ENCODE measurements at regions not wholly inside any gene's neighbourhood (a gene's known extent, or its start where the extent isn't known, plus 50 kb on each side); places are given as distances from the start of the nearest gene placed in this dataset.

GRCh38 chr11:103534959-103535358 lies 425.7 kb downstream of the DYNC2H1 start:
- intact Hi-C loops (cut with micrococcal nuclease; ENCODE audit: unreplicated experiment): no loop called here
- TF ChIP-seq EZH2 (IDR thresholded peaks at IDR 0.05; ENCODE audit: borderline replicate concordance, low read depth, low read length, poor library complexity, severe bottlenecking): no peak
- TF ChIP-seq CTCF (conservative IDR thresholded peaks at IDR 0.05; ENCODE audit: low read depth, low read length): no peak
- BruUV-seq (replicated peaks): no TSS peak

GRCh38 chr11:103536335-103536722 lies 427.1 kb downstream of the DYNC2H1 start:
- peaks cover 22% of the 10 kb centered on the region for H3K4me1 ChIP-seq (ENCODE audit: insufficient read depth, low read length, poor library complexity, severe bottlenecking)
- ChIA-PET POLR2A (ENCODE audit: low non-redundant PET) (no interaction called here), CTCF (interaction anchor here (0.6 kb wide), 1 partner anchor 53 kb away, joined by 3 read pairs; no protein-coding TSS in a partner anchor)
- H3K36me3 ChIP-seq (ENCODE audit: insufficient read depth, low read length, poor library complexity, severe bottlenecking): no peaks in the 10 kb centered on the region
- BruUV-seq (replicated peaks): no TSS peak
- TF ChIP-seq EZH2 (IDR thresholded peaks at IDR 0.05; ENCODE audit: borderline replicate concordance, low read depth, low read length, poor library complexity, severe bottlenecking) (no peak), CTCF (conservative IDR thresholded peaks at IDR 0.05; ENCODE audit: low read depth, low read length) (no peak)
- no peaks in the 10 kb centered on the region for H3K27me3 ChIP-seq (replicated peaks; ENCODE audit: insufficient read depth, low read depth, low read length, poor library complexity)
- no peak overlapping the region for H3K27ac ChIP-seq (ENCODE audit: low read depth, low read length, poor library complexity, severe bottlenecking)
- intact Hi-C loops (cut with micrococcal nuclease; ENCODE audit: unreplicated experiment): no loop called here
- no peak for DNase-seq (ENCODE audit: low spot score)
- H3K4me3 ChIP-seq (ENCODE audit: low read depth, low read length, poor library complexity, severe bottlenecking): no peak overlapping the region
- H3K9me3 ChIP-seq (ENCODE audit: low read depth, low read length, poor library complexity, severe bottlenecking): no peaks in the 10 kb centered on the region

More at GRCh38 chr11:103534959-103535358, 425.7 kb downstream of the DYNC2H1 start:
- ChIA-PET POLR2A (ENCODE audit: low non-redundant PET) (no interaction called here), CTCF (no interaction called here)
- no peaks in the 10 kb centered on the region for H3K9me3 ChIP-seq (ENCODE audit: low read depth, low read length, poor library complexity, severe bottlenecking)
- DNase-seq (ENCODE audit: low spot score): no peak
- H3K4me1 ChIP-seq (ENCODE audit: insufficient read depth, low read length, poor library complexity, severe bottlenecking): peaks cover 22% of the 10 kb centered on the region
- no peak overlapping the region for H3K27ac ChIP-seq (ENCODE audit: low read depth, low read length, poor library complexity, severe bottlenecking)
- no peak overlapping the region for H3K4me3 ChIP-seq (ENCODE audit: low read depth, low read length, poor library complexity, severe bottlenecking)
- no peaks in the 10 kb centered on the region for H3K27me3 ChIP-seq (replicated peaks; ENCODE audit: insufficient read depth, low read depth, low read length, poor library complexity)
- H3K36me3 ChIP-seq (ENCODE audit: insufficient read depth, low read length, poor library complexity, severe bottlenecking): no peaks in the 10 kb centered on the region

GRCh38 chr11:103537904-103538502 lies 428.8 kb downstream of the DYNC2H1 start:
- Histone ChIP-seq H3K27me3 (replicated peaks; ENCODE audit: insufficient read depth, low read depth, low read length, poor library complexity) (no peaks in the 10 kb centered on the region), H3K4me1 (ENCODE audit: insufficient read depth, low read length, poor library complexity, severe bottlenecking) (peaks cover 8% of the 10 kb centered on the region)

More at GRCh38 chr11:103537904-103538502, 428.8 kb downstream of the DYNC2H1 start:
- no peaks in the 10 kb centered on the region for H3K36me3 ChIP-seq (ENCODE audit: insufficient read depth, low read length, poor library complexity, severe bottlenecking)
- BruUV-seq (replicated peaks): no TSS peak
- no peak overlapping the region for H3K27ac ChIP-seq (ENCODE audit: low read depth, low read length, poor library complexity, severe bottlenecking)
- intact Hi-C loops (cut with micrococcal nuclease; ENCODE audit: unreplicated experiment): no loop called here
- POLR2A ChIA-PET (ENCODE audit: low non-redundant PET): no interaction called here
- CTCF ChIA-PET: no interaction called here
- peak; percentile 69 for DNase-seq (ENCODE audit: low spot score)
- no peak for TF ChIP-seq EZH2 (IDR thresholded peaks at IDR 0.05; ENCODE audit: borderline replicate concordance, low read depth, low read length, poor library complexity, severe bottlenecking)
- TF ChIP-seq CTCF (conservative IDR thresholded peaks at IDR 0.05; ENCODE audit: low read depth, low read length): peak; percentile 88
- H3K9me3 ChIP-seq (ENCODE audit: low read depth, low read length, poor library complexity, severe bottlenecking): no peaks in the 10 kb centered on the region
- no peak overlapping the region for H3K4me3 ChIP-seq (ENCODE audit: low read depth, low read length, poor library complexity, severe bottlenecking)

All from A673 (cell line).